GM12873 (cell line): ENCODE measurements at regions not wholly inside any gene's neighbourhood (a gene's known extent, or its start where the extent isn't known, plus 50 kb on each side); places are given as distances from the start of the nearest gene placed in this dataset.

Experiments used
- CTCF ChIP-seq: IDR thresholded peaks from 2 replicates; pipeline ENCODE4 v1.5.1; 2012; ENCODE audit warnings: low read depth, mild to moderate bottlenecking, moderate library complexity, low read length, control low read depth; ENCODE audit not compliant: insufficient read depth; ENCODE audit errors: missing control alignments

DNA sequence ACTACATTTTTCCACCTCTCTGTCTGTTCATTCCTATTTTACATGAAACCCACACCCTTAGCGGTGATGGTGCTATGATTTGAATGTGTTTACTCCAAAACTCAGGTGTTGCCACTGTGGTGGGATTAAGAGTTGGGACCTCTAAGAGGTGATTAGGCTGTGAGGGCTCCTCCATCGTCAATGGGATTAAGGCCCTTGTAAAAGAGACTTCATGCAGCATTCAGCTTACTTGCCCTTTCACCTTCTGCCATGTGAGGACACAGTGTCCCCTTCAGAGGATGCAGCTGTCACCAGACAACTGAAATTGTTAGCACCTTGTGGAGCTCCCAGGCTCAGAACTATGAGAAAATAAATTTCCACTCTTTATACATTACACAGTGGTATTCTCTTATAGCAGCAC lies 182.2 kb downstream of the NOC3L start:
- TF ChIP-seq CTCF, result no peak

GRCh38 chr10:94183666-94184264 lies 179.0 kb downstream of the NOC3L start:
- no peak for TF ChIP-seq CTCF

GRCh38 chr10:94186722-94187121 lies 176.0 kb downstream of the NOC3L start:
- TF ChIP-seq CTCF, result no peak

- TF ChIP-seq CTCF, result no peak
Measured at GRCh38 chr10:94192333-94192732, 170.4 kb downstream of the NOC3L start.

DNA sequence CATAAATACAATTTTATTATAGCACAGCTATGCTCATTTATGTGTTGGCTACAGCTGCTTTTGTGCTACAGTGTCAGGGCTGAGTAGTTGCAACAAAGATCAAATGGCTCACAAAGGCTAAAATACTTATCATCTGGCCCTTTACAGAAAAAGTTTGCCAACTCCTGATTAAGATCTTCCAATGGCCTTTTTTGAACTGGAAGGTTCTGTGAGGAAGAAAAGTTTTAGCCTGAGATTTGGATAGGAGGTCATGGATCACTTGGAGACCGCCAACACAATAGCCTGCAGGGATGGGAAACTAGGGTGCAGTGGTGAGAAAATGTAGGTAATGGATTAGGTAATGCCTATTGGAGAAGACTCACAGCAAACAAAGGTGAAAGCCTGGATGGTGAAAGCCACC lies 169.8 kb downstream of the NOC3L start:
- TF ChIP-seq CTCF, result no peak

- TF ChIP-seq CTCF, result no peak
Measured at GRCh38 chr10:94193466-94193924, 169.2 kb downstream of the NOC3L start.

GRCh38 chr10:94194256-94194655 lies 168.5 kb downstream of the NOC3L start:
- no peak for TF ChIP-seq CTCF
